Prostate gland (tissue), 2 donors: ENCODE measurements at regions not wholly inside any gene's neighbourhood (a gene's known extent, or its start where the extent isn't known, plus 50 kb on each side); places are given as distances from the start of the nearest gene placed in this dataset.

Source experiments
- POLR2AphosphoS5 ChIP-seq: sonication (generic); formaldehyde crosslinking; IDR thresholded peaks from one replicate; pipeline ENCODE4 v1.6.1; 2017; ENCODE audit warnings: antibody characterized with exemption
- TF ChIP-seq, protein P1 (sequence below), 4 experiments: fragments of 200-600 bp in 2 of 4; fragments of 450-650 bp in 2 of 4; sonication (generic) in 2 of 4; IDR thresholded peaks; 1 replicate in 3 of 4; 2 replicates in 1 of 4; pipeline ENCODE4 v1.5.1; 2016 to 2019; ENCODE audit warnings: antibody characterized with exemption in 4 of 4, mild to moderate bottlenecking in 2 of 4, moderate library complexity in 2 of 4

DNA sequence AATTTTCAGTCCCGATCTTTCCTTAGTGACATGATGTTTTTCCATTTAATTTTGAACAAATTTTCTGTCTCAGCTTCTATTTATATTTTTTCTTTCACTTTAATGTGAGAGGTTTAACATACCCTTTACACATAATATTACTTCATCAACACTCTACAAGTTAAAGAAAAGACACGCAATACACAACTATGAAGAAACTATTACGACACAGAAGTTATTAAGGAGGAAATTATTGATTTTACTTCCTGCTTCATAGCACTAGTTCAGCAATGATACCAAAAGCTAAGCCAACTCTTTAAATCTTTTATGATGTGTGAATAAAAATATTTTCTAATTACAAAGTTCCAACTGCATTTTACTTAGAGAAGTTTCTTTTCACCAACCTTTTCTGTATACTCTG is 432.3 kb upstream of the DAB2 start:
- TF ChIP-seq, protein P1, sequence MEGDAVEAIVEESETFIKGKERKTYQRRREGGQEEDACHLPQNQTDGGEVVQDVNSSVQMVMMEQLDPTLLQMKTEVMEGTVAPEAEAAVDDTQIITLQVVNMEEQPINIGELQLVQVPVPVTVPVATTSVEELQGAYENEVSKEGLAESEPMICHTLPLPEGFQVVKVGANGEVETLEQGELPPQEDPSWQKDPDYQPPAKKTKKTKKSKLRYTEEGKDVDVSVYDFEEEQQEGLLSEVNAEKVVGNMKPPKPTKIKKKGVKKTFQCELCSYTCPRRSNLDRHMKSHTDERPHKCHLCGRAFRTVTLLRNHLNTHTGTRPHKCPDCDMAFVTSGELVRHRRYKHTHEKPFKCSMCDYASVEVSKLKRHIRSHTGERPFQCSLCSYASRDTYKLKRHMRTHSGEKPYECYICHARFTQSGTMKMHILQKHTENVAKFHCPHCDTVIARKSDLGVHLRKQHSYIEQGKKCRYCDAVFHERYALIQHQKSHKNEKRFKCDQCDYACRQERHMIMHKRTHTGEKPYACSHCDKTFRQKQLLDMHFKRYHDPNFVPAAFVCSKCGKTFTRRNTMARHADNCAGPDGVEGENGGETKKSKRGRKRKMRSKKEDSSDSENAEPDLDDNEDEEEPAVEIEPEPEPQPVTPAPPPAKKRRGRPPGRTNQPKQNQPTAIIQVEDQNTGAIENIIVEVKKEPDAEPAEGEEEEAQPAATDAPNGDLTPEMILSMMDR (IDR thresholded peaks at IDR 0.05), result no peak
- no peak for TF ChIP-seq POLR2AphosphoS5
